Activated T-cell treated with anti-CD3 and anti-CD28 coated beads, Interleukin-2, amount 50 U/mL, for 48 hours (primary cell): ENCODE measurements at regions not wholly inside any gene's neighbourhood (a gene's known extent, or its start where the extent isn't known, plus 50 kb on each side); places are given as distances from the start of the nearest gene placed in this dataset.
"Not testable (repeated sequence)": the region's sequence is repeated elsewhere in the genome, so short reads cannot be mapped to it uniquely, and the experiment has no call there.

Experiments used
- DNase-seq, 2 experiments: peaks; one replicate each; pipeline ENCODE4 v3.0.0-alpha.2; 2020

DNA sequence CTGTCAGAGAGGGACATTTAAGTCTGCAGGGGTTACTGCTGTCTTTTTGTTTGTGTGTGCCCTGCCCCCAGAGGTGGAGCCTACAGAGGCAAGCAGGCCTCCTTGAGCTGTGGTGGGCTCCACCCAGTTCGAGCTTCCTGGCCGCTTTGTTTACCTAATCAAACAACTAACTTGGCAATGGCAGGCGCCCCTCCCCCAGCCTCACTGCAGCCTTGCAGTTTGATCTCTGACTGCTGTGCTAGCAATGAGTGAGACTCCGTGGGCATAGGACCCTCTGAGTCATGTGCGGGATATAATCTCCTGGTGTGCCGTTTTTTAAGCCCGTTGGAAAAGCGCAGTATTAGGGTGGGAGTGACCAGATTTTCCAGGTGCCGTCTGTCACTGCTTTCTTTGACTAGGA, 216.8 kb upstream of the CDKN2B start:
- DNase-seq: not testable (repeated sequence)

DNA sequence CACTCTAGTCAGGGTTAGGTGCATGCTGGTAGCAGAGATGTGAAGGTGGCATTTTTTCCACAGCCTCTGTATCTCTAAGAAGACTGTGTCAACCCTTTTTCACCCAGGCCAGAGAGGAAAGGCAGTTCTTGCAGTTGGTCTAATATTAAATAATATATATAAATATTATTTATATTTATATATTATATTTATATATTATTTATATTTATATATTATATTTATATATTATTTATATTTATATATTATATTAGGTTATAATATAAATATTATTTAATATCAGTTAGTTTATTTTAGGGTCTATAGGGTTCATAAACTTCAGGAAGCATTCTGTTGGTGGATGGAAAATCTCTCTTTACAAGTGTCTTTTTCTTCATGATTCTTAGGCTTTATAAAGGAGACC, 218.6 kb upstream of the DMRTA1 start:
- DNase-seq: no peak

DNA sequence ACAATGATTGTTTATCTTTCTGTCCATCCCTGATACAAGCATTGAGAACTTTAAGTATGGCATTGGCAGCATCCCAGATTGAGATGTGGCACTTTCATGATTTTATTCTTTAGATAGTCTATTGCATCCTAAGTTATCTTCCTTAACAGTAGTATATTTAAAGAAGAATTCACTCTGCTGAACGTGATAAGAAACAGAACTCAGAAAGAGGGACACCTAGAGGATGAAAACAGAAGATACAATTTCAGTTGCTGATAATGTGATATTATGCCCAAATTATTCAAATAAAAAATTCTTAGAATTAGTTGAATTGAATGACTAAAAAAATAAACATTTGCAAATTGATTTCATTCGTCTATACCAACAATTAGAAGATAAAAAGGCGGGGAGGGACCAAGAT, 218.1 kb upstream of the DMRTA1 start:
- DNase-seq: no peak

DNA sequence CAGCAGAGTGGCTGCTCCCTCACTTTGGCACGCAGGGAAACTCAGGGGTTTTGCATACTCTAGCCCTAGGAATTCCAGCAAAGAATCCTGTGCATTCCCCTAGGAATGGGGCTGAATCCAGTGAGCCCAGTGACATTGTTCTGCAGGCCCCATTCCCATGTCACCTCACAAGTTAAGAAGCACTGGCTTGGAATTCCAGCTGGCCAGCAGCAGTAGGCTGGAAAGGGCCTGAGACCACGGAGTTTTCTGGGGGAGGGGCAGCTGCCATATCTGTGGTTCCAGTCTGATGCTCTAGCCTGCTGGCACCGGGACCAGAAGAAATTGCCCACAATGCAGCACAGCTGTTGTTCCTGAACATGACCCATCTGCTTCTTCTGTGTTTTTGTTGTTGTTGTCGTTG, 217.6 kb upstream of the DMRTA1 start:
- no peak for DNase-seq

DNA sequence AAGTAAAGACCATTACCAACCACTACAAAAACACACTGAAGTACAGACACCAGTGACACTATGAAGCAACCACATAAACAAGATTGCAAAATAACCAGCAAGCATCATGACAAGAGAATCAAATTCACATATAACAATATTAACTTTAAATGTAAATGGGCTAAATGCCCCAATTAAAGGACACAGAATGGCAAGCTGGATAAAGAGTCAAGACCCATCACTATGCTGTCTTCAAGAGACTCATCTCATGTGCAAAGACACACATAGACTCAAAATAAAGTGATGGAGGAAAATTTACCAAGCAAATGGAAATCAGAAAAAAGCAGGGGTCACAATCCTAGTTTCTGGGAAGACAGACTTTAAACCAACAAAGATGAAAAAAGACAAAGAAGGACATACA, 215.3 kb upstream of the DMRTA1 start:
- DNase-seq: not testable (repeated sequence)

DNA sequence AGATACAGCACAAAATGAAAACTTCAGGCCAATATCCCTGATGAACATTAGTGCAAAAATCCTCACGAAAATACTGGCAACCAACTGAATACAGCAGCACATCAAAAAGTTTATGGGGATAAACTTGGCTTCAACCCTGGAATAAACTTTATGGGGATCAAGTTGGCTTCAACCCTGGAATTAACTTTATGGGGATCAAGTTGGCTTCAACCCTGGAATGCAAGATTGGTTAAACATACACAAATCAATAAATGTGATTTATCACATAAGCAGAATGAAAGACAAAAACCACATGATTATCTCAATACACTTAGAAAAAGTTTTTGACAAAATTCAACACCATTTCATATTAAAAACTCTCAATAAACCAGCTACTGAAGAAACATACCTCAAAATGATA, 213.7 kb upstream of the DMRTA1 start:
- DNase-seq: no peak

DNA sequence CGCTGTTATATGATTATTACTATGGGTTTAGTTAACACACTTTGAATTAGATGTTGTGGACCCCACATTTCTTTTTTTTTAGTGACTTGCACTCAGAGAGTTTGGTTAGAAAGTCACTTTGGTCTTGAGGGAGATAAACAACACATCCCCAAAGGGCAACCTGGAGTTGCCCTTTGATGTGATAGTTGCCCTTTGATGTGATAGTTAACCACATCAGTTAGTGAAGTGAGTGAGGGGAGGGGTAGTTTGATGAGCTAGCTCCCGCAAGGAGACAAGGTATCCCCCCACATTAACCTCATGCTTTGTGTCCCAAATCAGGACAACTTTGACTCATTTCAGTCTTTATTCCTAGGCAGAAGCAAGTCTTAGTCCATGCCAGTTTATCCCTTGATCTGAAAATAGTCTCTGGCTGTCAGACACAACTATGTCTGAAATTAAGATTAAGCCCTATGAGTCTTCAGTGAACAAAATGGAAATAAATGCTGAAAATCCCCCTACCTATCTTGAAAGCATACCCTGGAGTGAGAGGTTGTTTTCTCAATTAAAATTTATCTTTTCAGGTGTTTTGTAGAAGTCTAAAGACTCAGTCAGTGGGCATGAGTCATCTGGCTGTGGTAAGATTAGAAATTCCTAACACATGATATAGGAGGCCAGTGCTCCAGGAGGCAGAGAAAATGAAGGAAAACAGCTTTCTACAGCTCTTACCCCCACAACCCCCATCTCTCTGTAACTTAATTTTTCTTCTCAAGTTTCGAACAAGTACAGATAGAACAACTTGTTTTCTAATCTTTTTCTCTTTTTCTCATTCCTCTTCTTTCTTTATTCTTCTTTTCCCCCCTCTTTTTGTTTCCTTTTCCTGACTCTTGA, 208.9 kb upstream of the DMRTA1 start:
- no peak for DNase-seq

DNA sequence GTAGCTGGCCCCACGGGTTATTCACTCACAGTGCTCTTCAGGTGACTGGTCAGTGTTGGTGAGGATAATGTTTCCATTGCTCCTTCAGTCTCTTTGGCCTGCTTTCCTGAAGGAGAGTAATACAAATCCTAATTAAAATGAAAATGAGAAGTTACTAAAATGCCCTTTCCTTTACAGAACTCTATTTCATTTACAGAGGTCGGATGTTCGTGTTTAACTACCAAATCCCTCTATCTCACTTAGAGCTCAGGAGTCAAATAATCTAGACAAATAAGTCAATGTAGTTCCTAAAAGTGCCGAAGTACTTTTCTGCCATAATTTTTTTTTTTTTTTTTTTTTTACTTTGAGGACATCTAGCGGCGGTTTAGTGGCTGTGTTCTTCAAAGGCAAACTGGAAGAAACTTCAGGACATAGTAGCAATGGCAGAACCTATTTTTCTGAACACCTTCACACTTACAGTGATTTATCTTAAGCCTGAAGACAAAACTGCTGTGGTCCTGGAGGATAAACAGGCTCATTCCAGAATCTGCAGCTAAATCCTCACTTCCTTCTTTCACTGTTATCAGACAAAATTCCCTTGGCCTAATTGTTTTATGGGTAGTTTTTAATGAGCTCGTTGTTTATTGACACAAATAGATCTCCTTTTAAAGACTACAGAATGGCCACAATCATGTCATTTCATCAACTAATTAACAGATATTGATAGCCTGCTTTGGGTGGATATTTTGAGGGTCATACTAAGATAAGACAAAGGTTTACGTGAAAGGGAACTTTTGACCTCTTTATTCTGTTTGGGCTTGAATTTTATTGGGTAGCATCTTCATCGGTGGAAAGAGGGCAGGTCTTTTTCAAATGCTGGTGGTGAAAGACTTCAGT, 207.6 kb upstream of the DMRTA1 start:
- DNase-seq: no peak

DNA sequence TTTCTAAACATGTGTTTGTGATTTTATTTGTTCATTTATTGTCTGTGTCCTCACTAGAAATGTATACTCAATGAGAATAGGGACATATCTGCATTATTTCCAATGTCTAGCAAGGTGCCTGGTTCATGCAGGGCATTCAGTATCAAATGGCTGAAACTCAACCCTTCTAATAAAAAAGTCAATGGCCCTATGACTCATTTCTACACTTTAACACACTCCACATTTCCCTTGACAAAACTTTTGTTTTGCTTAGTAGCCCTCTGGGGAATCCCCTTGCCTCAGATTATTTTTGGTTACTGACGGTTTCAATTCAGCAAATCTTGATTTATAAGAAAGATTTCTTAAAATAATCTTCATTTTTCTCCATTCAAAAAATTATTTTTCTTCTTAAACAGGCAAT, 206.0 kb upstream of the DMRTA1 start:
- no peak for DNase-seq

DNA sequence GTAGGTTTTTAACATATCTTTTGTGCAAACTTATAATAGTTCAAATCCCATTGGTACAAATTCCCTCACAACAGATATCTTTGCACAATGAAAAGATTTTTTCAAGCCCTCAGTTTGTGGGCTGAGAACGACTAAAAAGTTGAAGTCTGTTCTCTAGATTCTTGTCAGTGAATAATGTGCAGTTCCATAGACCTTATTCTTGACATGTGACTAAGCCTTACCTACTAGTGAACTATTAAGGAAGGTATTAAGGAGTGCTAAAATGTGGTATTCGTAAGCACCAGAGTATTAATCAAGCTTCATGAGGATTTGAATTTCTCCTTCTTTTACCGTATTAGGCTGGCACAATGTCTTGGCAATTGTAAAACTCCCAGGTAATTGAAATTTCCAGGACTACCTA, 205.6 kb upstream of the DMRTA1 start:
- DNase-seq: no peak

DNA sequence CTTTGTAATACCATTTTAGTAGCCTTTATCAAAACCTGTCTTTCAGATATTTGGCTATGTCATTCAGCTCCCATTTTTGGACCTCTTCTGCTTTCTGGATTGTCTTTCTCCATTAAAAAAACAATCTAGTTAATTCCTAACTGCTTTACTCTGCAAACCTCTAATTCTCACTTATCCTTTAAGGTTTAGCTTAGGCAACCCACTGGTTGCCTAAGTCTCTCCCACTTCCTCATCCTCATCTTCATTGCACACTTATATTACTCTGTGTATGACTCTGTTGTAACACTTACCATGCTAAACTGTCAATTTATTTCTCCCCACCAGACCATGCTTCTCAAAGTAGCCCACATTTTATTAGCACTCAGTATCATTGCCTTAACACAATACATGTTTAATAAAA, 205.0 kb upstream of the DMRTA1 start:
- DNase-seq: no peak

DNA sequence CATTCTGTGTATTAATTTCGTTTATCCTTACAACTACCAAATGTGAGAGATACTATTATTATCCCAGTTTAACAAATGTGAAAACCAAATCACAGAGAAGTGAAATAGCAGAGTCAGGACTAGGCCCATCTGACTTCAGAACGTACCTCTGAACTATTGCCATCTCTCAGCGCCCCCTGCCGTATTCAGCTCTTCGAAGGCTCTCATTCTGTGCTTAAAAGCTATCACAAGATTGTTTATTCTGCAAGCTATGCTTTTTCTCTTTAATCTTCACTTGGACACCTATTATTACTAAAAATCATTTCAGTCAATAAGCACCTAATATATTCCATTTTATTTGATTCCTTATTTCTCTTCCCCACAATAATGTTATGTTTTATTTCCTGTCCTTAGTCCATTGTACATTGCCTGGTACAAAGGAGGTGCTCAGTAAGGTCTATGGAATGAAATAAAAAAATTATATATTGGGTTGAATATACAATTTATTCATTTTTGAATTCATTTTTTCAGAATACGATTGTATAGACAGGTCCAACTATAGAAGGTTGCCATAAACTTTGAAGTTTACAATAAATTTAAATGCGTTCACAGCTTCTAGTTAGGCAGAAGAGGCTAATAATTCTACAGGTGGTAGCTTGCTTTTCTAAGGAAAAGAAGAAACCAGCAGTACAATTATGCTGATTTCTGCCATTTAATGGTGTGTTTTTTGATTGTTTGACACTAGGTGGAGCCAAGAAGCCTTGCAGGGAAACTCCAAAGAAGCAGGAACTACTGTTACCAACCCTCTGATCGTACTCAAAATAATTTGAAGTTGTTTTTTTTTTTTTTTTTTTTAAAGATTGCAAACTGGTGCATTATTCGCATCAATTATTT, 202.2 kb upstream of the DMRTA1 start:
- peak; percentile 27 to 32 for DNase-seq

DNA sequence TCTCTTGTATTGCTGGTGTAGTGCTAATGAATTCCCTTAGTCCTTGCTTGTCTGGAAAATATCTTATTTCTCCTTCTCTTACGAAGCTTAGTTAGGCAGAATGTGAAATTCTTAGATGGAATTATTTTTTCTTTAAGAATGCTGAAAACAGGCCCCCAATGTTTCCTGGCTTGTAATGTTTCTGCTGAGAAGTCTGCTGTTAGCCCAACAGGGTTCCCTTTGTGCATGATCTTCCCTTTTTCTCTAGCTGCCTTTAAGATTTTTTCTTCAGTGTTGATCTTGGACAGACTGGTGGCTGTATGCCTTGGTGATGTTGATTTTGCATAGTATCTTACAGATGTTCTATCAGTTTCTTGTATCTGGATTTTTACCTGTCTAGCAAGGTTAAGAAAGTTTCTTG, 191.3 kb upstream of the DMRTA1 start:
- no peak for DNase-seq

DNA sequence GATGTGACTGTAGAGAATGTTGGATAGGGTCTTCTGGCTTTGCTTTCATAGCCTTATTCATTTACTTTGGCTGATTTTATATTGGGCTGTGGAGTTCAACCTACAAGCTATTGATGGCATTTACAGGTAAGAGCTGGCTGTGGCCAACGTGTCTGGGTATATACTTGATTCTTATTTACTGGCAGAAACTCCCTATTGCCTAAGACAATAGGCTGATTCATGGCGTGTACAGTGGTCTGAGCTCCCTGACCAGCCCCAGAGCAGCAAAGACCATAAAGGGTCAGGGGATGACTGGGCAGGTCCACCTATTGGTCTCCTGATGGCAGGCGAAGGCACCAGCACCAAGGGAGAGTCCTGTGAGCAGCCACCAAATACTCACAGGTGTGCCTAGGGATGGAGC, 190.2 kb upstream of the DMRTA1 start:
- no peak for DNase-seq

DNA sequence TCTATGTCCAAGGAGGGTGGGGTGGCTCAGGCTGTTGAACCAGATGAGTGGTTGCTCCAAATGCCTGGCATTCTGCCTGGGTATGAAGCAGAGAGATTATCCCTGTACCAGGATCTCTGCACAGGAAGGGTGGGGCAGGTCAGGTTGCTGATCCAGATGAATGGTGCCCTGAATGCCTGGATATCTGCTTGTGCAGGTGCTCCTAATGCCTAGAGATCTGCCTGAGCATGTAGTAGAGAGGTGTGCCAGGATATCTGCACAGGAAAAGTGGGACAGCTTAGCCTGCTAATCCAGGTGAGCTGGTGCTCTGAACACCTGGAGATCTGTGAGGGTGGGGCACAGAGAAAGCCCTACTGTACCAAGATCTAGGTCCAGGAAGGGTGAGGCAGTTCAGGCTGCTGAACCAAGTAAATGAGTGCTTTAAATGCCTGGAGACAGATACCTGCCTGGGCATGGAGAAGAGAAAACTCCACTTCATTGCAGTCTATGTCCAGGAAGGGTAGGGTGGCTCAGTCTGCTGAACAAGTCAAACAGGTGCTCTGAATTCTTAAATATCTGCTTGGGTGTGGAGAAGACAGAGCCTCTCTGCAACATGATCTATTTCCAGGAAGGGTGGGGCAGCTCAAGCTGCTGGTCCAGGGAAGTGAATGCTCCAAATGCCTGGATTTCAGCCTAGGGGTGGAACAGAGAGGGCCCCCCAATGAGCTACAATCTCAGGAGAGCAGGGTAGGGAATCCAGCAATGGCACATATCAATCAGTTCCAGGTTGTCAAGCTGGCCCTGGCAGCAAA, 189.4 kb upstream of the DMRTA1 start:
- no peak for DNase-seq

DNA sequence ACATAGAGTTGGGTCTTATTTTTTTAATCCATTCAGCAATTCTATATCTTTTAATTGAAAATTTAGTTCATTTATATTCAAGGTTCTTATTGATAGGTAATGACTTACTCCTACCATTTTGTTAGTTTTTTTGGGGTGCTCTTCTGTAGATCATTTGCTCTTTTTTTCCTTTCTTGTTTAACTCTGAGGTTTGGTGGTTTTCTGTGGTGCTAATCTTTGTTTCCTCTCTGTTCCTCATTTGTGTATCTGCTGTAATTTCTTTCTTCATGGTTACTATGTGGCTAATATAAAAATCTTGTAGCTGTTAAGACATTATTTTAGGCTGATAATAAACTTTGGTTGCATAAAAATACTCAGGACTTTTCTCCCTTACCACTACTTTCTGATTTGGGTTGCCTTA, 181.6 kb upstream of the DMRTA1 start:
- no peak for DNase-seq

DNA sequence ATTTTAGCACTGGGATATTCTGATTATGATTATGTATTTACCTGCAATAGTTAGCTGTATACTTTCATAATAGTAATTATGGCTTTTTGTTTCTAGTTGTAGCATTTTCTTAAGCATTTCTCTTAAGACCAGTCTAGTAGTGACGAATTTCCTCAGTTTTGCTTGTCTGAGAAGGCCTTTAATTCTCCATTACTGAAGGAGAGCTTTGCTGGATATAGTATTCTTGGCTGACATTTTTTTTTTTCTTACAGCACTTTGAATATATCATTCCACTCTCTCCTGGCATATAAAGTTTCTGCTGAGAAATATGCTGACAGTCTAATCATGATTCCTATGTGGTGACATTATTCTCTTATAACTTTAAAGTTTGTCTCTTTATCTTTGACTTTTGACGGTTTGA, 181.1 kb upstream of the DMRTA1 start:
- DNase-seq: no peak

DNA sequence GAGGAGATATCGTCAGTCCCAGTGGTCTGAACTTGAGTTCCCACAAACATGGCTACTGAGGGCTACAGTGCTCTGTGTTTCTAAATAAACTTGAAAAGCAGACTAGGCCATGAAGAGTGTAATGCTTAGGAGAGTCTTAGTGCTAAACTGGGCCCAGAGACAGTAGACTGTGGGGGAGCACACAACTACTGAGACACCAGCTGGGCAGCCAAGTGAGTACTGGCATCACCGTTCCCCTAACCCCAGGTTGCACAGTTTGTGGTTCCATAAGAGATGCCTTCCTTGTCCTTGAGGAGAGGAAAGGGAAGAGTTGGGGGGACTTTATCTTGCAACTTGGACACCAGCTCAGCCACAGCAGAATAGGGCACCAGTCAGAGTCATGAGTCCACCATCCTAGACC, 172.1 kb upstream of the DMRTA1 start:
- DNase-seq: no peak

DNA sequence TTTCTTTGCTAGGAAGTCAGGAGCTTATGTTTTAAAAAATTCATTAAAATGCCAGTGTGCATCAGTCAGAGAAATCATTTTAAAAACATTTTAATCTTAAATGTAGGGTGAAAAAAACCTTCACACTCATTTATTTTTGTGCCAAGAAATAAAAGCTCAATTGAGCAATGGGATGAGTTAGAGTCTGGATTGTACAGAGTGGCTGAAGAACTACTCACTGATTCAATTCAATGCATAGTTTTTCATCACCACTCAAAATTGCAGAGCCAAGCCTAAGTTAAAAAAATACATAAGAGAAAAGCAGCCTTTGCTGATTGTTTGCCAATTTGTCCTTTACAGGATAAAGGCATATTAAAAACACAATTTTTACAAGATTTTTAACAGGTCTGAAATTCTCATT, 168.2 kb upstream of the DMRTA1 start:
- no peak for DNase-seq

DNA sequence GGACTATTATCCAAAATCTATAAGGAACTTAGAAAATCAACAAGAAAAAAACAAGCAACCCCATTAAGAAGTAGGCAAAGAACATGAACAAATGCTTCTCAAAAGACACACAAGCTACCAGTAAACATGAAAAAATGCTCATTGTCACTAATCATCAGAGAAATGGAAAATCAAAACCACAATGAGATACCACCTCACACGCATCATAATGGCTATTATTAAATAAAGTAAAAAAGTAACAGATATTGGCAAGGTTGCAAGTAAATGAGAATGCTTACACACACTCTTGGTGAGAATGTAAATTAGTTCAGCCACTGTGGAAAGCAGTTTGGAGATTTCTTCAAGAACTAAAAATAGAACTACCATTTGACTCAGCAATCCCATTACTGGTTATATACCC, 167.0 kb upstream of the DMRTA1 start:
- no peak for DNase-seq

DNA sequence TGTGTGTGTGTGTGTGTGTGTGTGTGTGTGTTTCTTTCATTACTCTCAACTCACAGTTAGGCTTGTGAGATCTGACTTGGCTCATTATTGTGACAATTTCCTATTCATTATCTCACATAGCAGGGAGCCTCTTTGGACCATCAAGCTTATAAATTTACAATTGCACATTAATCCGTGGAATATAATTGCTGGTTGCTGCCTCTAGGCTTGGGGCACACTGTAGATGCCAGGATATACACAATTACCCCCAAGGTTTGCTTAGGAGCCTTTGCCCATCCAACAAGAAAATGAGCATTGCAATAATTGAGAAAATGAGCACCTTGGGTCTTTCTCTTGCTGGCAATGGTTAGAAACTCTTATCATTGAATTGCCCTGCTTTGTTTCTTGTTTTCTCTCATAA, 161.6 kb upstream of the DMRTA1 start:
- DNase-seq: no peak

DNA sequence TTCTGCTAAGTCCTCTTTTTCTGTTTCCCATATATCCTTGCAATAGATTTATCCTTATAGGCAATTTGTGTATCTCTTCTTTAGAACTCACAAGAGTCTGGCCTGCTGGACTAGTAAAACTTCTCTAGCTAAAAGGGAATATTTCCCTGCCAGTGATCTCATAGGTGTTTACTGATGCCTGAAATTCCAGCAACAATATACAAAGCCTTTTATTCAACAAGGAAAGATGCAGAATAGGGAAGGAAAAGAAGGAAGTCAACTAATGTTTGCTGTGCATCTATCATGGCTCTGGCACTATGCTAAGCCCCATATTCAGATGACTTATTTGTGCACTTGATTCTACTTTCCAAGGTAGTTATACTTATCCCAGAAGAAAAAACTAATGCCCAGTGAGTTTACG, 160.0 kb upstream of the DMRTA1 start:
- DNase-seq: no peak
